ENCODE measurements at regions not wholly inside any gene's neighbourhood (a gene's known extent, or its start where the extent isn't known, plus 50 kb on each side); places are given as distances from the start of the nearest gene placed in this dataset.
"Not testable (repeated sequence)": the region's sequence is repeated elsewhere in the genome, so short reads cannot be mapped to it uniquely, and the experiment has no call there.

DNA sequence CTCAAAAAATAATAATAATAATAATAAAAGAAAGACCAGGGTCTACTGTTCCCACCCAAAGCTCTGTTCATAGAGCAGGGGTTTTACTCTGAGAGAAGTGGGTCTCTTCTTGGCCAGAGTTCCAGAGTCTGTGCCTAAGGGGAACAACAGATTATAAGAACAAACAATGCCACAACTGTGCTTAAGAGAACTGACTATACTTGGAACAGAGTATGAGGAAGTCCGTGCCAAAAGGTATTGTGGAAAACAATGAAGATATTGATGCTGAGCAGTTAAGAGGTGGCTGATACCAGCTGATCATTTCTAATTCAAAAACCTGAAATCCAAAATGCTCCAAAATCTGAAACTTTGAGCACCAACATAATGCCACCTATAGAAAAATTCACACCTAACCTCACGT, 229.6 kb downstream of the FBXO8 start:
- no peak for DNase-seq (ENCODE audit: low read depth in 2 of 2)
- TF ChIP-seq, protein P1, sequence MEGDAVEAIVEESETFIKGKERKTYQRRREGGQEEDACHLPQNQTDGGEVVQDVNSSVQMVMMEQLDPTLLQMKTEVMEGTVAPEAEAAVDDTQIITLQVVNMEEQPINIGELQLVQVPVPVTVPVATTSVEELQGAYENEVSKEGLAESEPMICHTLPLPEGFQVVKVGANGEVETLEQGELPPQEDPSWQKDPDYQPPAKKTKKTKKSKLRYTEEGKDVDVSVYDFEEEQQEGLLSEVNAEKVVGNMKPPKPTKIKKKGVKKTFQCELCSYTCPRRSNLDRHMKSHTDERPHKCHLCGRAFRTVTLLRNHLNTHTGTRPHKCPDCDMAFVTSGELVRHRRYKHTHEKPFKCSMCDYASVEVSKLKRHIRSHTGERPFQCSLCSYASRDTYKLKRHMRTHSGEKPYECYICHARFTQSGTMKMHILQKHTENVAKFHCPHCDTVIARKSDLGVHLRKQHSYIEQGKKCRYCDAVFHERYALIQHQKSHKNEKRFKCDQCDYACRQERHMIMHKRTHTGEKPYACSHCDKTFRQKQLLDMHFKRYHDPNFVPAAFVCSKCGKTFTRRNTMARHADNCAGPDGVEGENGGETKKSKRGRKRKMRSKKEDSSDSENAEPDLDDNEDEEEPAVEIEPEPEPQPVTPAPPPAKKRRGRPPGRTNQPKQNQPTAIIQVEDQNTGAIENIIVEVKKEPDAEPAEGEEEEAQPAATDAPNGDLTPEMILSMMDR (IDR thresholded peaks at IDR 0.05; ENCODE audit: low read depth, low read length), result no peak
- no peak overlapping the region for H3K4me3 ChIP-seq (replicated peaks in 1 of 2; ENCODE audit: low read depth in 2 of 2, low read length in 2 of 2)

DNA sequence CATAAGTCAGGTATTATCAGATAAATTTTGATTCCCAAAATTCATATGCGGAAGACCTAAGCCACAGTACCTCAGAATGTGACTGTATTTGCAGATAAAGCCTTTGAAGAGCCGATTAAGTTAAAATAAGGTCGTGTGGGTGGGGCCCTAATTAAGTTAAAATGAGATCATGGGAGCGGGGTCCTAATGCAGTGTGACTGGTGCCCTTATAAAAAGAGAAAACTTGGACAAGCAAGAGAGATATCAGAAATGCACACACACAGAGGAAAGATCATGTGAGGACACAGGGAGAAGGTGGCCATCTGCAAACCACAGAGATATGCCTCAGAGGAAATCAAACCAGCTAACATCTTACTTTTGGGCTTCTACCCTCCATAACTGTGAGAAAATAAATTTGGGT, 236.1 kb downstream of the FBXO8 start:
- H3K4me3 ChIP-seq (replicated peaks in 1 of 2; ENCODE audit: low read depth in 2 of 2, low read length in 2 of 2), result no peak overlapping the region
- TF ChIP-seq, protein P1 (IDR thresholded peaks at IDR 0.05; ENCODE audit: low read depth, low read length), result no peak
- no peak for DNase-seq (ENCODE audit: low read depth in 2 of 2)

DNA sequence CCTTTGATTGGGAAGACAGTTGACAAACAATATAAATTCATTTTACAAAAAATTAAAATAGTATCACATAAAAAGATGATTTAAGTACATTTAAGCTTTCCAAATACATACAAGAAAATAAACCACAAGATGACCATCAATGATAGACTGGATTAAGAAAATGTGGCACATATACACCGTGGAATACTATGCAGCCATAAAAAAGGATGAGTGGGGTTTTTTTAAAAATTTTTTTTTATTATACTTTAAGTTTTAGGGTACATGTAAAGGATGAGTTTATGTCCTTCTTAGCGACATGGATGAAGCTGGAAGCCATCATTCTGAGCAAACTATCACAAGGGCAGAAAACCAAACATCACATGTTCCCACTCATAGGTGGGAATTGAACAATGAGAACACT, 237.6 kb downstream of the FBXO8 start:
- DNase-seq (ENCODE audit: low read depth in 2 of 2); H3K4me3 ChIP-seq (replicated peaks in 1 of 2; ENCODE audit: low read depth in 2 of 2, low read length in 2 of 2): not testable (repeated sequence)

DNA sequence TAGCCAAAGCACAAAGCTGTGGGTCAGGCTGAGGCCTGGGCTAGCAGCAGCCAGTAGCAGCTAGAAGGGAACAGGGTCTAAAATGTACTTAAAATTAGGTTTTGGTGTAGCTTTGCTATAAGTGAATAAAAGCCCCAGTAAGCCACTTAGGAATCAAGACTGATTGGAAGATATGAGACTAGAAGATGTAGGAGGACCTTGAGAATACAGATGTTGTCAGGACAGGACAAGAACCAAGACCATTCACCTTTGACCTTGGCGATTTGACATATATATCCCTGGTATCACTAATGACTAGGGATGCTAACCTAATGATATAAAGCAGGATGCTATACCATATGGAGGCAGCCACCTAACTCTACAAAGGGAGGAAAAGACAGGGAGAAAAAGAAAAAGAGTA, 238.1 kb downstream of the FBXO8 start:
- TF ChIP-seq, protein P1 (IDR thresholded peaks at IDR 0.05; ENCODE audit: low read depth, low read length), result no peak
- H3K4me3 ChIP-seq (replicated peaks in 1 of 2; ENCODE audit: low read depth in 2 of 2, low read length in 2 of 2), result no peak overlapping the region
- DNase-seq (ENCODE audit: low read depth in 2 of 2), result no peak

DNA sequence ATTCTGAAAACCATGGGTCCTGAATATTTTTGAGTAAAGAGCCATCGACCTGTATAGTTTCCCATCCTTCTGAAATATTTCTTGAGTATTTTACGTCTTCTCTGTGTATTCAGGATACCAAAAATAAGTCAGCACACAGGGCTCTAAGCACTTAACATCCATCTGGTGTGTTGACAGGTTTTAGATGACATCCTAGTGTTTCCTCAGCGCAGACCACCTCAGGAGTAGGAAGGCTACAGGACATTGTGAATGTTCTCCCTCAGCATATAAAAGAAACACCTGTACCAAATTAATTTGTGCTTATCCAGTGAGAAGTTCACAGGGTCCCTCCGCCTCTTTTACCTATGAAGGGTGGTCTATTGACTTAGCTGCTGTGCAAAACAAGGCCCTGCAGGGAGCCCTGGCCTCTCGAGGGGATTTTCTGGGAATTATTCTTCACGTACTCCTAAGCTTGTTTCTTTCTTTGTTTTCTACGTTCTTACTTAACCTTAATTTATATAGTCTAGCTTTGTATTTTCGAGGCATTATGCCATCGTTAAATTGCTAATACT, 241.8 kb downstream of the FBXO8 start:
- TF ChIP-seq, protein P1 (IDR thresholded peaks at IDR 0.05; ENCODE audit: low read depth, low read length), result no peak
- DNase-seq (ENCODE audit: low read depth in 2 of 2), result no peak
- no peak overlapping the region for H3K4me3 ChIP-seq (replicated peaks in 1 of 2; ENCODE audit: low read depth in 2 of 2, low read length in 2 of 2)

DNA sequence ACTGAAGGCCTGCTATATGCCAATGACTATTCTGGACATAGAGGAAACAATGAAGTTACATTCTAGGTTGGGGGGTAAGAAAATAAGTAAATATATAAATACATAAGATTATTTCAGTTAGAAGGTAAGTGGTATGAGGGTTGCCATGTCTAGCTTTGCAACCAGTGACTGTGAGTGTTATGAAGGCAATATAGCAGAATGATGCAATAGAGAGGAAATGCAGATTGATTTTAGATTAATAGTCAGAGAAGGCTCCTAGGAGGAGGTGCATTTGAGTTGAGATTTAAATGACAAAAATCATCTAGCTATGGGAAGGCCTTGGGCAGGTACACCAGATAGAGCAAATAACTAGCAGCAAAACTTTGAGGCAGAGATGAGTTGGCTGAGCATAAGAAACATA, 243.2 kb downstream of the FBXO8 start:
- DNase-seq (ENCODE audit: low read depth in 2 of 2), result no peak
- TF ChIP-seq, protein P1 (IDR thresholded peaks at IDR 0.05; ENCODE audit: low read depth, low read length), result no peak

DNA sequence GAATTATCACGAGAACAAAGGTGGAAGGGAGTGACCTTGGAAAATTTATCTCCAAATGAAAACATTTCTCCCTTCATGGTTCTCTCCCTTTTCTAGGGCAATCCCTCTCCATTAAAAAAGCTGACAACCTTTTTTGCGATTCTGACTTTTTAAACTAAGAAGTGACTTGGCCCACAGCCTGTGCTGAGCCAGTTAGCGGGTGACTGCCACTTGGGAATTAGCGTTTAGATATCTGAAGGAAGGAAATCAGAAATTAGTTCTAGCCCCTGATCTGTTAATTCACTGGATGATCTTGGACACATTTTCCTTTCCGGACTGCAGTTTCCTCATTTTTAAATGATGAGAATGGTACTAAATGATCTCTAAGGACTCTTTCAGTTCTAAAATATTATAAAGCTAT, 245.0 kb downstream of the FBXO8 start:
- TF ChIP-seq, protein P1 (IDR thresholded peaks at IDR 0.05; ENCODE audit: low read depth, low read length), result no peak
- no peak overlapping the region for H3K4me3 ChIP-seq (replicated peaks in 1 of 2; ENCODE audit: low read depth in 2 of 2, low read length in 2 of 2)
- DNase-seq (ENCODE audit: low read depth in 2 of 2), result no peak

More for the DNA sequence above, 243.2 kb downstream of the FBXO8 start:
- H3K4me3 ChIP-seq (replicated peaks in 1 of 2; ENCODE audit: low read depth in 2 of 2, low read length in 2 of 2), result no peak overlapping the region
